Stimulated activated CD8-positive, alpha-beta memory T cell treated with anti-CD3 and anti-CD28 coated beads, Interleukin-7, amount 100 ng/mL, for 24 hours (primary cell): ENCODE measurements at regions not wholly inside any gene's neighbourhood (a gene's known extent, or its start where the extent isn't known, plus 50 kb on each side); places are given as distances from the start of the nearest gene placed in this dataset.

Source experiments
- DNase-seq: peaks from one replicate; pipeline ENCODE4 v3.0.0-alpha.2; 2020; ENCODE audit warnings: low read depth

DNA sequence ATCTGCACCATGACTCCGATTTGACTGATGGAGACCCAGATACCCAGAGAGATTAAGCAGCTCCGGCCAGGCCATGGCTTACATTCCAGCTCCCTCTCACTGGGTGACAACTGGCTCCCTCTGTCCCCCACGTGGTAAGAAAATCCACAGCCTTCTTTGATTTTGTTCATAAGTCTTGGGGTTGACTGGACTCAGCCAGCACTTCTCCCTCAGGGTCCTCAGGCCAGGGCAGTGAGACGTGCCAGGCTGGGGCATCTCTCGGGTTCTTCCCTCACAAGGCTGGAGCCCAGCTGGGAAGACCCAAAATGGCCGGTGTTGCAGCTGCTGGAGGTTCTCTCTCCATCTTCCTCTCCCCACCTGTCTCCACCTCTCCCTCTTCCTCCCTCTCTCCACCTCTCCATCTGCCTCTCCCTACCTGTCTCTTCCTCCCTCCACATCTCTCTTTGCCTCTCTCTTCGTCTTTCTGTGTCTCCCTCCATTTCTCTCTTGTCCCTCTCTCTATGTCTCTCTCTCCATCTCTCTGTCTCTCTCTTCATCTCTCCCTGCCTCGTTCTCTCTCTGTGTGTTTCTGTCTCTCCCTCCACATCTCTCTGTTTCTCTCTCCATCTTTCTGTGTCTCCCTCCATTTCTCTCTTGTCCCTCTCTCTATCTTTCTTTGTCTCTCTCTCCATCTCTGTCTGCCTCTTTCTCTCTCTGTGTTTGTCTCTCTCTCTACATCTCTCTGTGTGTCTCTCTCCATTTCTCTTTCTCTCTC lies 105.3 kb downstream of the FOXL1 start:
- DNase-seq: no peak

DNA sequence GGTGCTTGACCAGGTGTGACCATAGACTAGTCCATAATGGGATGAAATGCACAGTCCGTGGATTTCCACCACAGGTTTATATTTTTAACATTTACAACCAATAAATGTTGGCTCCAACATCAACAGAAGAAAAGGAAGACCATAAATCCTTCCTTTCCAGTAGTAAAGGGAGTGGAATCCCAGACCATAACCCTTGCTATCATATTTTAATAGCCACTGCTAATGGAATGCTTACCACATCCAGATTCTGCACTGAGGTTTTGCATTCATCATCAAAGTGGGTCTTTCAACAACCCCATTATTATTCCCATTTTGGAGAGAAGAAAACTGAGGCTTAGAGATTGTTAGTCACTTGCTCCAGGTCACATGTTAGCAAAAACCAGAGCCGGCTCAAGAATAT lies 106.7 kb downstream of the FOXL1 start:
- no peak for DNase-seq

- no peak for DNase-seq
Measured at GRCh38 chr16:86690970-86691369, 112.6 kb downstream of the FOXL1 start.

- no peak for DNase-seq
Measured at GRCh38 chr16:86692426-86692825, 114.1 kb downstream of the FOXL1 start.

DNA sequence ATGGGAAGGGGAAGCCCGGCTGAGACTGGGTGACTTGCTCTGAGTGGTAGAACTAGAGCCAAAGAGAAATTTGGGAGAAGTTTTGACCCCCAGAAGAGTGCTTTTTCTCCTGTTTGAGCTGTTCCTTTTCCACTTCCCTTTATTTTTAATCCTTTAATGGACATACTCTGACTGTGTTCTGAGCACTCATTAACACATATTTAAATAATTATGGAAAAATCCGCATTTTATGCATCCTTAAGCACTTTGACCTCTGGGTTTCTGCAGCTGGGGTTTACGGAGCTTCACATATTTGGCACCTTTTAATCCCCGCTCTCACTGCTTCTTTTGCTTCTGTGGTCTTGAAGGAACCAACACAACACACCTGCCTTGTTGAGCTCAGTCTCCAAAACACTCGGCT lies 114.7 kb downstream of the FOXL1 start:
- DNase-seq: no peak

DNA sequence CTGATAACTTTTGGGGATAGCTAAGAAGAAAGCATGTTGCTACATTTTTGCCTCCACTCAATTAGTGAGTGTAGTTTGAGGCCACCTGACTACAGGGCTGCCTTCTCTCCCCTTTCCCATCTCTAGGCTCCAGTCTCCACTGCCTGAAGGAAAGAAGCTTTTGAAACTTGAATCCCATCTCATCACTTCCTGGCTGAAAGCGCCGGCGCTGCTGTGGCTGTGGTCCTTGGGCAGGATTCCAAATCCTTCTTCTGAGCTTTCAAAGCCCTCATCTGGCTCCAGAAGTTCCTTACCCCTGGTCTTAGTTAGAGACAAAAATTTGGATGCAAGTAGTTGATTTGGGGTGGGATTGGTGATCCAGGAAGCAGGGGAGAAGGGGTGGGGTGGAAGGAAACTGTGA lies 119.4 kb downstream of the FOXL1 start:
- DNase-seq: no peak

DNA sequence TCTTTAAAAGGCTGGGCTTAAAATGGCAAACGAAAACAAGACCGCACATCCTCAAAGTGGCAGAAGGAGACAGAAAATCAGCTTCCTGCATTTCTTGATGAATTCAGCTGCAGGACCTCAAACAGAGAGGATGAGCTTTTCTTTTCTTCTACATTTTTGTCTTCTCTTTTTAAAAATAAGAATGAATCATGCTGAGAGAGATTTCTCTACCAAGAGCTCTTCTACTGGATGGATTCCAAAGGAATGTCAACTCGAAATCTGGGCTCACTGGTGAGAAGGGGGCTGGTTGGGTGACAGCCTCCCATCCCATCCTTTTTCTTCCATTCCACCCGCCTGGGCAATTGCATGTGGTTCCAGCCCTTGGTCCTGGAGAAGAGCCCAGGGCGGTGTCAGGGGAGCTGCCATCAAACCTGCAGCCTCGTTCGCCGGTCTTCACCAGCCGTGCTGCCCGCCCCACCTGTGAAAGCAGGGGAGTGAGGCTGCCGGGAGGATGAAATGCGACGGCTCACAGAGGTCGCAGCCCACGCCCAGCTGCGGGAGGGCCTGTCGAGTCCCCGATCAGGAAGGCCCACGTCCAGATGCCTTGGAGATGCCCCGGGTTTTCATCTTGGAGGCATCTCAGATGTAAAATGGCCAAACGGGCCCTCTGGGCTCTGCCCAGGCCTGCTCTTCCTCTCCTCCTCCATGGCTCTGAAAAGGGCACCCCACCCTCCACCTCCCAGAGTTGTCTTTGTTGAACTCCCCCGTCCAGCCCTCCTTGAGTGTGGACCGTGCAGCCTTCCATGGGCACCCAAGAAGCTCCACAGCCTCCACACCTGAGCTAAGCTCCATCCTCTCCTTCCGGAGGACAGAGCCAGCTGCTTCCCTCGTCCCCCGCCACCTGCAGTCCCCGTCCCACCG lies 121.9 kb downstream of the FOXL1 start:
- no peak for DNase-seq

DNA sequence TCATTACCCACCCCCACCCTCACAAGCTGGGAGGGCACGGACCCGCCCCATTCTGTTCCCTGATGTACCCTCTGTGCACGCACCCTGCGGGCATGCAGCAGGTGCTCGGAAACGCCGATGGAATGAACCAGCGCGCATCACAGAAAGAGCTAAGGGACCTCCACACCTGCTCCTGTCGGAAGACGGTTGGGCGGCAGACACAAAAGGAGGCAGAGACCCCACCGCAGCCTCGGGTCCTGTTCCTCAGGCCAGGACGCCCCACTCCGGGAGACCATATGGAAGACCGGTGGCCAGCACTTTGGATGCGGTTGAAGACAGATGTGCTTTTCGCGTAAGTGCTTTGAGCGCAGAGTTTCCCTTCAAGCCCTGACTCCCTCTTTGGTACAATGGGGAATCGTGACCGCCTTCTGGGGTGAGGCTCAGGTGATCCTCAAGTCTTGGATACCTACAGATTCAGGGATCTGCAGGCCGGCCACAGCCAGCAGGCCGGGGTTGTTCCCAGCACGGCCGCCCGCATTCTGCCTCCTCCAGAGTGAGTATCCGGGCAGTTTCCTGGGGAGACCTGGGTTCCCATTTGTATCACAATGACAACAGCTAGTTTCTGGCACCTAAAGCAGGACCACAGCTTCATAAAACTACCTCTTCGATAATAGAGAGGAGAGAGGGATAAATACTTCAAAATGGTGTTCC lies 123.1 kb downstream of the FOXL1 start:
- no peak for DNase-seq

GRCh38 chr16:86702824-86703588 lies 124.7 kb downstream of the FOXL1 start:
- no peak for DNase-seq

DNA sequence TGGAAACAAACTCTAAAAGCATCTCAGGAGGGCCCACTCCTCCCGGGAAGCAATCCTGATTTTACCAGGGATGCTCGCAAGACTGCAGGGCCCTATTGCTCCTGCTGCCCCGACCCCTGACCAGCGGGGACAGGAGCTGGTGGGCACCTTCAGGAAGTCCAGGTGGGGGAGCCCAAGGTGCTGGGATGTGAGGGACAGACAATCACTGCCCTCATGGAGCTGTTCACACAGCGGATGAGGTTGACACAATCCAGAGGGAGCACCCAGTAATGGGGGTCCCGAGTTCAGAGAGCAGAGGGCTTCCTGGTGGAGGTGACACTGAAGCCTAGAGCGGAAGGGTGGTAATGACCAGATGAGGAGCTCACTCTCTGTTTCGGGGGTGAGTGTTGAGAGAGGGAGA lies 126.2 kb downstream of the FOXL1 start:
- no peak for DNase-seq

DNA sequence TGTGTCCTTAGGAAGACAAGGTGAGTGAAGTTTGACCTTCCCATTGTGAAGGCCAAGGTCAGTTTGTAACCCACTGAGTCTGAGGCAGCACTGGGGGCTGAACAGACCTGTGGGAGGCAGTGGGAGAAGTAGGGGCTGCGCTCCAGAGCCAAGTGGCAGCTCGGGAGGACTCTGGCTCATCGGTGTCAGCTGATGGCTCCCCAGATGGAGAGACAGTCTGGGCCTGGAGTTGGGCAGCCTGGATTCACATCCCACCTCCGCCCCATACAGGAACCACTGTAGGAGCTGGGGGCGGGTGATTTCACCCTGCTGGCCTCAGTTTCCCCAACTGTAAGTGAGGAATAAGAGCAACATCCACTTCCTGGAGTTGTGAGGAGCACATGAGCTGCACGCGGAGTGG lies 128.4 kb downstream of the FOXL1 start:
- DNase-seq: no peak

- DNase-seq: no peak
Measured at GRCh38 chr16:86707171-86707570, 128.8 kb downstream of the FOXL1 start.

GRCh38 chr16:86707581-86707980 lies 129.2 kb downstream of the FOXL1 start:
- no peak for DNase-seq

- no peak for DNase-seq
Measured at GRCh38 chr16:86708431-86708830, 130.1 kb downstream of the FOXL1 start.

- DNase-seq: no peak
Measured at GRCh38 chr16:86709103-86709502, 130.8 kb downstream of the FOXL1 start.

GRCh38 chr16:86709902-86710601 lies 131.7 kb downstream of the FOXL1 start:
- no peak for DNase-seq

DNA sequence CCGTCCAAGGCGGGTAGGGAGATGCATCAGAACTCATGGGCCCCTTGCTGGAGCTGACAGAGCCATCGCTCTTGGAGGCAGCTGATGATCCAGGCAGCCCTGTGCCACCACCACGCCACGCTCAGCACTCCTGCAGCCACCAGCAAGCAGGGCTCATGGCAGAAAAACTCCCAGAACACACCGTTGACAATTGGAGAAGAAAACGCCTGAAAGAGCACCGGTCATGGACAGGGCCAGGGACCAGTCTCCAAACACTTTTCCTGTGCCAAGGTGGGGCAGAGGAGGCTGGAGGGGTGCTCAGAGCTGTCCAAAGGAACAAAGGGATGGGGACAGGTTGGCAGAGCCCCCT lies 132.2 kb downstream of the FOXL1 start:
- DNase-seq: no peak

DNA sequence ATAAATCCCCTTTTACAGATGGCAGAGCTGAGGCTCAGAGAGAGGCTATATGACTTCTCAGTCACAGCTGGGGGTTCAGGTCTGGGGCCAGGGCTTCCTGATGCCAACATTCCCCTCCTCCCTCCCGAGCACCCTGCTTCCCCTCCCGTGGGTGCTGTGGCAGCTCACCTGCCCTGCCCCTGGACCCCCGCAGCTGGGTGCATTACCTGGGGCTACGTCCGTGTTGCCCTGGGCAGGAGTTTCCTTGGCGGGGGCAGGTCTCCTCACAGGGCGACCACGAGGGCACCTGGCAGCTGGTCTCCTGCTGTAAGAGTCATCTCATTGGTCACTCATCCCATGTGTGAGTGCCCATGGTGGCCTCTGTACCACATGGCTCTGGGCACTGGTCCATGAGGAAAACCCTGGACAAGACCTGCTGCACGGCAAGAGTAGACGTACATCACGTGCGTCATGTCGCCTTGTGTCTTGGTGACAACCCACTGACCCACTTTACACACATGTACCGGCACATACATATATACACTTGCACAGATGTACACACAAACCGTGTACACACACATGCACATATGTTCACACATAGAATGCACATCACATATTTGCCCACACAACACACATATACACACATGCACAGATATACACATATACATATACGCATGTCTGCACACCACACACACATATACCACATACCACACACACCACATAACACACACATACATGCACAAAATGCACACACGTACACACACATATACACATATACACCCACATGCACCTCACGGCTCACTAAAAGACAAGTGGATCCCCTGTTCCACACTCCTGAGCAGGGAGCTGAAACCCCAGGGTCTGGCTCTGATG lies 134.0 kb downstream of the FOXL1 start:
- no peak for DNase-seq

- no peak for DNase-seq
Measured at GRCh38 chr16:86713021-86713631, 134.8 kb downstream of the FOXL1 start.

DNA sequence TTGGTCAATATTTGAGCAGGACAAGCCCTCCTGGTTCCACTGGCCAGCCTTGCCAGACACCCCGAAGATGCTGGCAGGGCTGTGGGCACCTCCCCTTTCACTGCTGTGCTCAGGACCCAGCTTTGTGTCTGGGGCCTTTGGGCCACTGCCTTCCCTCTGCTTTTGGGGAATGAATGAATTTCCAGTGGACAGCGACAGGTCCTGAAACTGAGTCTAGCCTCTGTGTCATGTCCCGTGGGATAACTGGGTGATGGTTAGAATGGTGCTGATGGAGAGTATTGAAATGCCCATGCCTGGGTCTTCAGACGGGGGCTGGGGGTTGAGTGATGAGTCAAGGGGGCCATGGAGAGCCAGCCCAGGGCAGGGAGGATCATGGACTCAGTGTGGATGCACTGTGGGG lies 135.8 kb downstream of the FOXL1 start:
- no peak for DNase-seq
